ENCODE measurements at regions not wholly inside any gene's neighbourhood (a gene's known extent, or its start where the extent isn't known, plus 50 kb on each side); places are given as distances from the start of the nearest gene placed in this dataset.

DNA sequence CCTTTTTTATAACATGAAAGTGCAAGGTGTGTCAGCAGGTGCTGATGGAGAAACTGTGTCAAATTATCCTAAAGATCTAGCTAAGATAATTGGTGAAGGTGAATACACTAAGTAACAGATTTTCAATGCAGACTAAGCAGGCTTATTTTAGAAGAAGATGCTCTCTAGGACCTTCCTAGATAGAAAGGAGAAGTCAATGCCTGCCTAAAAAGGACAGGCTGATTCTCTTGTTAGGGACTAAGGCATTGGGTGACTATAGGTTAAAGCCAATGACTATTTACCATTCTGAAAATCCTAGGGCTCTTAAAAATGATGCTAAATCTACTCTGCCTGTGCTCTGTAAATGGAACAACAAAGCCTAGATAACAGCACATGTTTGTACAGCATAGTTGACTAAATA, 1682.4 kb downstream of the MAT2B start:
- TF ChIP-seq, protein P1, sequence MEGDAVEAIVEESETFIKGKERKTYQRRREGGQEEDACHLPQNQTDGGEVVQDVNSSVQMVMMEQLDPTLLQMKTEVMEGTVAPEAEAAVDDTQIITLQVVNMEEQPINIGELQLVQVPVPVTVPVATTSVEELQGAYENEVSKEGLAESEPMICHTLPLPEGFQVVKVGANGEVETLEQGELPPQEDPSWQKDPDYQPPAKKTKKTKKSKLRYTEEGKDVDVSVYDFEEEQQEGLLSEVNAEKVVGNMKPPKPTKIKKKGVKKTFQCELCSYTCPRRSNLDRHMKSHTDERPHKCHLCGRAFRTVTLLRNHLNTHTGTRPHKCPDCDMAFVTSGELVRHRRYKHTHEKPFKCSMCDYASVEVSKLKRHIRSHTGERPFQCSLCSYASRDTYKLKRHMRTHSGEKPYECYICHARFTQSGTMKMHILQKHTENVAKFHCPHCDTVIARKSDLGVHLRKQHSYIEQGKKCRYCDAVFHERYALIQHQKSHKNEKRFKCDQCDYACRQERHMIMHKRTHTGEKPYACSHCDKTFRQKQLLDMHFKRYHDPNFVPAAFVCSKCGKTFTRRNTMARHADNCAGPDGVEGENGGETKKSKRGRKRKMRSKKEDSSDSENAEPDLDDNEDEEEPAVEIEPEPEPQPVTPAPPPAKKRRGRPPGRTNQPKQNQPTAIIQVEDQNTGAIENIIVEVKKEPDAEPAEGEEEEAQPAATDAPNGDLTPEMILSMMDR (conservative IDR thresholded peaks at IDR 0.05), result no peak
- no peak overlapping the region for H3K27ac ChIP-seq

DNA sequence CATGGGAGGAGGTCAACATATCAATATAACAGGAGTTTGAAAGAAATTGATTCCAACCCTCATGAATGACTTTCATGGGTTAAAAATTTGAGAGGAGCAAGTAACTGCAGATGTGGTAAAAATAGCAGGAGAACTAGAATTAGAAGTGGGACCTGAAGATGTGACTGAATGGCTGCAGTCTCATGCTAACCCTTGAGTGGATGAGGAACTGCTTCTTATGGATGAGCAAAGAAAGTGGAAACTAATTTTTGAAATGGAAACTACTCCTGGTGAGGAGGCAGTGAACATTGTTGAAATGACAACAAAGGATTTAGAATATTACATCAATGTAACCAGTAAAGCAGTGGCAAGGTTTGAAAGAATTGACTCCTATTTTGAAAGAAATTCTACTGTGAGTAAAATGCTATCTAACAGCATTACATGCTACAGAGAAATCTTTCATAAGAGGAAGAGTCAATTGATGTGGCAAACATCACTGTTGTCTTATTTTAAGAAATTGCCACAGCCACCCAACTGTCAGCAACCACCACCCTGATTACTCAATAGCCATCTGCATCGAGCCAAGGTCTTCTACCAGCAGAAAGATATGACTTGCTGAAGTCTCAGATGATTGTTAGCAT, 1683.2 kb downstream of the MAT2B start:
- TF ChIP-seq, protein P1 (conservative IDR thresholded peaks at IDR 0.05), result no peak
- H3K27ac ChIP-seq, result no peak overlapping the region

DNA sequence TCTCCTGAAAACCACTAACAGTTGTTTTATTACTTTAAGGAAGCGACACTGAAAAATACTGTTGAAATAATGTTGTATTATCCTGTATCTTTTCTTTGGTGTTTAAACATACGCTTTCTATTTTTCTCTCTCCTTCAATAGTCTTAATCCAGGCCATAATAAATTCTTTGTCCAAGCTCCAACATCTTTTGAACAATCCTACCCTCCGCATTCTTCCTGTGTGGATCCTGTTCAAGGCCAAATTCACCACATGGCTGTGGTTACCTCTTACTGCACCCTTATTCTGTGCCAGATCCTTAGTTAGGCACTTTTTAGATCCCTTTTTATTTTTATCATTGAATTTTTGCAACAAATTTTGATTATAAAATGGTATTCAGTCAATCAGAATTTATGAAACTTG, 1691.5 kb downstream of the MAT2B start:
- TF ChIP-seq, protein P1 (conservative IDR thresholded peaks at IDR 0.05), result no peak
- no peak overlapping the region for H3K27ac ChIP-seq

DNA sequence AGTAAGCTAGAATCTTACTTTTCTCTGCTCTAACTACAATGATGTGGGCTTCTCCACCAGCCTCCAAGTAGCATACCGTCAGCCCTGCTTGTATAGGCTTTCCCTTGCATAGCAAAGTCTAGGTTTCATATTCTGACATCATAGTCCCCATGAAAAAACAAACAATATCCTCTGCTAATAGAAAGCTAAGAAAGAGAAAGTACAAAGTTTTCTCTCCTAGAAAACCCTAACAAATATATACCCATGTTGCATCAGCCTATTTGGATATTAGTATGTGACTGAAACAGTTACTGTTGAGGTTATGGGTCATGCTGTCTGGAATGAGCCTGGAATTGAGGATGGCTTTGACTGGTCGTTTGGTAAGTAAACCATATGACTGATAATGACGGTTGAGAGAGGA, 1696.0 kb downstream of the MAT2B start:
- peak overlapping the region; percentile 28 for H3K27ac ChIP-seq
- TF ChIP-seq, protein P1 (conservative IDR thresholded peaks at IDR 0.05), result no peak

DNA sequence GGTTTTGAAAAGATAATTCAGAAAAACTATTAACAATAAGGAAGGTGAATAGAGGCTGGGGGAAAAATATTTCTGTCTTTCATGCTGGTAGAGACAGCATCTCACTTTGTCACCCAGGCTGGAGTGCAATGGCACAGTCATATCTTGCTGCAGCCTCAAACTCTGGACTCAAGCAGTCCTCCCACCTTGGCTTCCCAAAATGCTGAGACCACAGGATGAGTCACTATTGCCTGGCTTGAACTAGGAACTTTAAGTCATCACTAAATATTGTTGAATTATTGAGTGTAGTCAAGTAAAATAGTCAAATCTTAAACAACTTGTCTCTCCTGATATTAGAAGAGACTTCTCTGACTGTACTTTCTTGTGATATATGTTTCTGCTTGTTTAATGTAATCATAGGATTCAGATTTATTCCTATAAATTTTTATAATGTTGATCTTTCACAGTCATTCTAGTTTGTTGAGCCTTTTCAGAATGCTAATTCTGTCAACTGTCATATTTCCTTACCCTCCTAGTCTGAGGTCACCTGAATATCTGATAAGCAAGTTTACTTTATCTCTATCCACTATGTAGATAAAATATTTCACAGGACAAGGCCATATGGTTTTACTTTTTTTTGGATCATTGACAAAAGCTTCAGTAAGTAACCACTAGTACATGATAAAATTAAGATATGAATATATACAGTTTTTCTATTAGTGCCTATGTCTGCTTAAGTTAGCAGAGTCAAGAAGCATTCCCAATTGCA, 1696.5 kb downstream of the MAT2B start:
- TF ChIP-seq, protein P1 (conservative IDR thresholded peaks at IDR 0.05), result no peak

DNA sequence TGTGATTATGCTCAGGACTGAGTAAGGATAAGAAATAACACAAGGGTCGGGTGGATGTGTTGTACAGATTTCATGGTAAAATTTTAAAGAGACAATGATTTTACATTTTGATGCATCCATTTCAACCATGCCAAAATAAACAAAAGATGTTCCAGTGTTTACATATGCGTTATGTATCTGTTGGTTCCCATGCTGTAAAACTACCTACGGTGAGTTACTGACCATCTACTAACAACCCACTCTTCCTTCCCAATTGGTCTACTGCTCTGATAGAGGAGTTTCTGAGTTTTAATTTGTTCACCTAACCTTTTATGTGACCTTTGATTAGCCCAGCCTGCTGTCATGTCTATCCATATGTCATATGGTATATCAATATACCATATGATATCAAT, 1697.1 kb downstream of the MAT2B start:
- H3K27ac ChIP-seq, result peak overlapping the region; percentile 28
- TF ChIP-seq, protein P1 (conservative IDR thresholded peaks at IDR 0.05), result no peak

More for the DNA sequence above, 1696.5 kb downstream of the MAT2B start:
- H3K27ac ChIP-seq, result peak overlapping the region; percentile 28

DNA sequence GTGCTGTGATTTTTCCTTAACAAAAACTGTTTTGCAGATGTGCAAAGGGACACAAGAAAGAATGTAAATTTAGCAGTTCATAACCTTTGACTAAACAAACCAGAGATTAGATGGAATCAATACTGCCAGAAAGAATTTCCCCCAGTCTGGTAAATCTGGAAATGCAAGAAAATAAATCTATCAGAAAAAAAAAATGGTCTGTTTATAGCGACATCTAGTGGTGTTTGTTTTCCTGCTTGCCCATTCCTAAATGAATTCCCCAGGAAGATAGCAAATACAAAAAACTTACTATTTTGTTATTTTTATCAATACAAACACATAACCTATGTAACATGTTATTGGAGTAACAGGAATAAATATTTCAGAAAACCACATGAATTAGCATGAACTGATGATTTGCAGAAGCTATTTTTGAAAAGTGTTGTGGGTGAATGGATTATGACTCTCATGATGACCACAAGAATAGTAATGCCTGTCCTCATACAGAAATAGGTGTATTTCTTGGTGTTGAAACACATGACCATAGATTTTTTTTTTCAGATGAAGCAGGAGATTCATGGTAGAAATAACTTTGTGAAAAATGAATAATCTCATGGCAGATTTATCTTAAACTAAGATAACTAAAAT, 1703.8 kb downstream of the MAT2B start:
- TF ChIP-seq, protein P1 (conservative IDR thresholded peaks at IDR 0.05), result peak; percentile 87
- peak overlapping the region; percentile 54 for H3K27ac ChIP-seq
